AG04449 (cell line): ENCODE measurements at regions not wholly inside any gene's neighbourhood (a gene's known extent, or its start where the extent isn't known, plus 50 kb on each side); places are given as distances from the start of the nearest gene placed in this dataset.
A peak's percentile ranks its signal among the peaks of the same experiment; 100 is the strongest.

ENCODE experiments used
- CTCF ChIA-PET: fragments of 350-600 bp; formaldehyde crosslinking; extraction: SDS; loops from one replicate; lab custom pipeline; 2021; ENCODE audit warnings: antibody characterized with exemption; lab: Yijun Ruan, JAX
- POLR2A ChIA-PET: fragments of 400-600, 350-600 bp; formaldehyde crosslinking; extraction: SDS; loops from one replicate; lab custom pipeline; 2020; ENCODE audit warnings: antibody characterized with exemption, inconsistent platforms; lab: Yijun Ruan, JAX
- DNase-seq: peaks from one replicate; pipeline ENCODE4 v3.0.0-alpha.2; 2010; ENCODE audit warnings: low read depth, low spot score
- H3K4me3 ChIP-seq: 2 replicates; pipeline ENCODE4 v1.5.1; 2011; ENCODE audit warnings: low read depth, mild to moderate bottlenecking, control low read depth, low read length
- CTCF ChIP-seq: IDR thresholded peaks from one replicate; pipeline ENCODE4 v1.5.1; 2011; ENCODE audit warnings: mild to moderate bottlenecking, moderate library complexity, low read length, control low read depth, inconsistent platforms; ENCODE audit not compliant: insufficient read depth; ENCODE audit errors: missing control alignments

DNA sequence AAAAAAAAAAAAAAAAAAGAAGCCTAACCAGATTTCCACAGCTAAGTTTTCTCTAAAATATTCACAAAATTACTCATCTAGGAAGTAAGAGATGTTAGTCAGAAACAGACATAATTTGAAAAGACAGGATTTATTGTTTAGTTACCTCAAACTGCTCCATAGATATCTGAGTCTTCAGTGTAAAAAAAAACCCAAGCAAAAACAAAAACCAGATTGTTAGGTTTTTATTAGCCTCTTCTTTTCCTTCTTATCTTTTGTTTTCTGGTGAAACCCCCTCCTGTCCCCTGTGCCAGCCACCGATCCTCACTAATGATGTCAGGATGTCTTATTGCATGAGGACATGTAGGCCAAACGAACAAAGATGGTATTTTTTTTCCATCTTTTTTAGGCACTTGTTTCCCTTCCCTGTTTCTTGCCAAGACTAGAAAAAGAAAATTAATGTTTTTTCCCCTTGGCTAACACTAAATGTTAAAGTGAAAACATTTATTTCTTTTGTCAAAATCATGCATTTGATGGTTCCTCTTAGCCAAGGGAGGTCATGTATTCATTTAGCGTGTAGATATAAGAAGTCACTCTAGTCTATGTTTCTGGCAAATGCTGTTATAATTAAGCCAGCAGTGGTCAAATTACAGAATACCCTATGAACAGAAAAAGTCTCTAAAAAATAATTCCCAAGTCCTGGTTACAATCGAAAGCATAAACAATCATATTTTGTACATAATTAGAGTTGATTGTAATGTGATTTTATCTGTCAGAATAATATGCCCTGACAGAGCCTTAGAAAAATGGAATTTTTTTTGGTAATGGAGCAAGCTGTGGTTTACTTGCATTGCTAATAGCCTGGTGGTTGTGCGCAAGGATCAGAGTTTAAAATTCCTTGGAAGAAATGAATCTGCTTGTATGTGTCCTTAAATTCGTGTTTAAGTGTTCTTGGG, 702.4 kb upstream of the FZD8 start:
- DNase-seq = no peak
- H3K4me3 ChIP-seq = no peak overlapping the region
- CTCF ChIA-PET = interaction anchor here (0.6 kb wide), 1 partner anchor 16 kb away, joined by 3 read pairs; no protein-coding TSS in a partner anchor
- POLR2A ChIA-PET = no interaction called here
- TF ChIP-seq CTCF = no peak

DNA sequence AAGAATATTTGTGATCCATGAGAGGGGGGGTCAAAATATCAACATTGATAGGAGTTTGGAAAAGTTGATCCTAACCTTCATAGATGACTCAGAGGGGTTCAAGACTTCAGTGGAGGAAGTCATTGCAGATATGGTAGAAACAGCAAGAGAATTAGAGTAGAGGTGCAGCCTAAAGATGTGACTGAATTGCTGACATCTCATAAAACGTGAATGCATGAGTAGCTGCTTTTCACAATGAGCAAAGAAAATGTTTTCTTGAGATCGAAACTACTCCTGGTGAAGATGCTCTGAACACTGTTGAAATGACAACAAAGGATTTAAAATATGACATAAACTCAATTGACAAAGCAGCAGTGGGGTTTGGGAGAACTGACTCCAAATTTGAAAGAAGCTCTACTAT, 700.7 kb upstream of the FZD8 start:
- TF ChIP-seq CTCF = no peak
- ChIA-PET CTCF (no interaction called here), POLR2A (no interaction called here)
- DNase-seq = no peak
- H3K4me3 ChIP-seq = no peak overlapping the region

DNA sequence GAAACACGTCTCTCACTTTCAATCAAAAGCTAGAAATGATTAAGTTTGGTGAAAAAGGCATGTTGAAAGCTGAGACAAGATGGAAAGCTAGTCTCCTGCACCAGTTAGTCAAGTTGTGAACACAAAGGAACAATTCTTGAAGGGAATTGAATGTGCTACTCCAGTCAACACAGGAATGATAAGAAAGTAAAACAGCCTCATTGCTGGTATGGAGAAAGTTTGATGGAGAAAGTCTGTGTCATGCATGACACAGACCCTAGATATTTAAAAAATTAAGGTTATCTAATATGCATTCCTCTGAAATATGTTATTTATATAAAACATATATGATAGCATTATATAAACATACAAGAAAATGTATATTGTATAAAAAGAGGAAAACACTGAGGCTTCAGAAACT, 699.4 kb upstream of the FZD8 start:
- TF ChIP-seq CTCF = no peak
- DNase-seq = no peak
- POLR2A ChIA-PET = no interaction called here
- H3K4me3 ChIP-seq = no peak overlapping the region
- CTCF ChIA-PET = no interaction called here

DNA sequence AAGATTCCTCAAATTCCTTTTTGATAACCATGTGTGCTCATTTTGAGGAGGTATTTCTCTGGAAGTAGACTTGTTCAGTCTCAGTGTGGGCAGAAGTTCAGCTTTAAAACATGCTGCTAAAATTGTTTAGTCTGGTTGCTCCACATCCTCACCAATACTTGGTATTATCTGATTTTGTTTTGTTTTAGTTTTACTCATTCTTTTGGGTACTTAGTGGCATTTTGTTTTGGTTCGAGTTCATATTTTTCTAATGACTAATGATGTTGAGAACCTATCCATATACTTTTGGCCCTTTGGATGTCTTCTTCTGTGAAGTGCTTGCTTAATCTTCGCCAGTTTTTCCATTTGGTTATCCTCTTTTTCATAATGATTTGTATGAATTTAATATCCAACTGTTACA, 694.2 kb upstream of the FZD8 start:
- peak; percentile 63 for DNase-seq
- ChIA-PET POLR2A (interaction anchor here (1.3 kb wide), 1 partner anchor 14 kb away, joined by 3 read pairs; no protein-coding TSS in a partner anchor), CTCF (interaction anchor here (0.7 to 1.1 kb wide), 2 partner anchors 31 to 389 kb away, joined by 3 read pairs; no protein-coding TSS in a partner anchor)
- no peak overlapping the region for H3K4me3 ChIP-seq
- TF ChIP-seq CTCF = no peak

DNA sequence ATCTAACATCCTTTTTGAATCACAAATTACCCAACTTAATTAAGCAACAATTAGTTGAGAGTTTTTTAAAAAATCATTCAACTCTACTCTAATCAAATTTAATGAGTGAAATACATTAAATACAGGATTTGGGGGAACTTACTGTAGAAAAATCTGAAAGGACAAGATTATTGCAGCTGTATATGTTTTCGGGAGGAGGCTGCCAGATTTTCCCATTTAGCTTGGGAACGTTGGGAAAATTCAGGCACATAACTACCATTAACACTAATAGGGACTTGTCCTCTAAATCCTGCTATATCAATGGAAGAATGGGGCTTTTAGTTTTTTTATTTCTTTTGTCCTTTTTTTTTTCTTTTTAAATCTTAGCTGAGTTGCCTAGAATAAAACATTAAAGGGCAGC, 691.4 kb upstream of the FZD8 start:
- POLR2A ChIA-PET = no interaction called here
- TF ChIP-seq CTCF = no peak
- no peak overlapping the region for H3K4me3 ChIP-seq
- DNase-seq = no peak
- CTCF ChIA-PET = no interaction called here

DNA sequence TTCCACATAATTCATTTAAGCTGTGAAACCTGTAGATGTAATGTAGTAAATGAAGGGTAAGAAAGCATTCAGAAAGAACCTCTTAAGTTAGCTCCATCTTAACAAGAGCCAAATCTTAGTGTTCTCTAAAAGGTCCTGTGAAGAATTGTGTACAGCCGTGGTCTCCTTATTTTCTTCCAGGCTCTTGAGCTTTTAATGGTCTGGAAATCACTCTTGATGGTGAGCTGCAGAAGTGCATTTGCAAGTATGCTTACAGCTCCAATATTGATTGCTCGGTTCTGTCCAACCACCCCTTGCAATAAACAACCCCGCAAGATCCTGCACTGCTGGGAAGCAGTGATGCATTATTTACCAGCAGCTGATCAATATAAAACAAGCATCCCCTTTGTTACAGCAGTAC, 690.8 kb upstream of the FZD8 start:
- no peak overlapping the region for H3K4me3 ChIP-seq
- TF ChIP-seq CTCF = no peak
- no peak for DNase-seq
- ChIA-PET POLR2A (no interaction called here), CTCF (no interaction called here)
